T-helper 1 cell treated with Interleukin-12 subunit alpha and Interleukin-12 subunit beta and Interleukin-4 antibody, amounts not matched to agents 30 μg/mL and 1 μg/mL, for 36 hours (primary cell): ENCODE measurements at regions not wholly inside any gene's neighbourhood (a gene's known extent, or its start where the extent isn't known, plus 50 kb on each side); places are given as distances from the start of the nearest gene placed in this dataset.

ENCODE experiments used
- H3K27ac Mint-ChIP-seq: one replicate; pipeline ENCODE4 v1.8.0; 2021; ENCODE audit warnings: mild to moderate bottlenecking, mixed read lengths
- H3K27me3 Mint-ChIP-seq: one replicate; pipeline ENCODE4 v1.8.0; 2021; ENCODE audit warnings: low read depth, mixed read lengths
- H3K36me3 Mint-ChIP-seq: one replicate; pipeline ENCODE4 v1.8.0; 2021; ENCODE audit warnings: low read depth, mixed read lengths
- H3K4me1 Mint-ChIP-seq: one replicate; pipeline ENCODE4 v1.8.0; 2021; ENCODE audit warnings: low read depth, mixed read lengths
- H3K4me3 Mint-ChIP-seq: one replicate; pipeline ENCODE4 v1.8.0; 2021; ENCODE audit warnings: mild to moderate bottlenecking, moderate library complexity, mixed read lengths
- H3K9me3 Mint-ChIP-seq: one replicate; pipeline ENCODE4 v1.8.0; 2021; ENCODE audit warnings: mixed read lengths

GRCh38 chr17:71276079-71276478 lies 844.7 kb upstream of the SOX9 start:
- Mint-ChIP-seq H3K4me3 (no peak overlapping the region), H3K27me3 (no peaks in the 10 kb centered on the region), H3K4me1 (no peaks in the 10 kb centered on the region), H3K9me3 (peaks cover 20% of the 10 kb centered on the region), H3K27ac (no peak overlapping the region), H3K36me3 (no peaks in the 10 kb centered on the region)

GRCh38 chr17:71283486-71283885 lies 837.3 kb upstream of the SOX9 start:
- H3K4me1 Mint-ChIP-seq: no peaks in the 10 kb centered on the region
- H3K27ac Mint-ChIP-seq: no peak overlapping the region
- H3K9me3 Mint-ChIP-seq: peaks cover 14% of the 10 kb centered on the region
- no peak overlapping the region for H3K4me3 Mint-ChIP-seq
- no peaks in the 10 kb centered on the region for H3K27me3 Mint-ChIP-seq
- H3K36me3 Mint-ChIP-seq: no peaks in the 10 kb centered on the region

- Mint-ChIP-seq H3K27me3 (no peaks in the 10 kb centered on the region), H3K9me3 (peaks cover 14% of the 10 kb centered on the region), H3K36me3 (no peaks in the 10 kb centered on the region), H3K27ac (no peak overlapping the region), H3K4me1 (no peaks in the 10 kb centered on the region), H3K4me3 (no peak overlapping the region)
Measured at GRCh38 chr17:71284032-71284755, 836.6 kb upstream of the SOX9 start.

- Mint-ChIP-seq H3K4me3 (no peak overlapping the region), H3K36me3 (no peaks in the 10 kb centered on the region), H3K27ac (no peak overlapping the region), H3K9me3 (peaks cover 14% of the 10 kb centered on the region), H3K4me1 (no peaks in the 10 kb centered on the region), H3K27me3 (no peaks in the 10 kb centered on the region)
Measured at GRCh38 chr17:71286625-71287024, 834.2 kb upstream of the SOX9 start.

GRCh38 chr17:71287071-71287823 lies 833.6 kb upstream of the SOX9 start:
- Mint-ChIP-seq H3K27ac (no peak overlapping the region), H3K27me3 (no peaks in the 10 kb centered on the region), H3K9me3 (peaks cover 14% of the 10 kb centered on the region), H3K4me3 (no peak overlapping the region), H3K4me1 (no peaks in the 10 kb centered on the region), H3K36me3 (no peaks in the 10 kb centered on the region)

- no peak overlapping the region for H3K4me3 Mint-ChIP-seq
- H3K27ac Mint-ChIP-seq: no peak overlapping the region
- peaks cover 16% of the 10 kb centered on the region for H3K9me3 Mint-ChIP-seq
- H3K27me3 Mint-ChIP-seq: no peaks in the 10 kb centered on the region
- no peaks in the 10 kb centered on the region for H3K4me1 Mint-ChIP-seq
- H3K36me3 Mint-ChIP-seq: no peaks in the 10 kb centered on the region
Measured at GRCh38 chr17:71292006-71292405, 828.8 kb upstream of the SOX9 start.

- Mint-ChIP-seq H3K27me3 (no peaks in the 10 kb centered on the region), H3K27ac (no peak overlapping the region), H3K9me3 (peaks cover 7% of the 10 kb centered on the region), H3K36me3 (no peaks in the 10 kb centered on the region), H3K4me1 (no peaks in the 10 kb centered on the region), H3K4me3 (no peak overlapping the region)
Measured at GRCh38 chr17:71296005-71296404, 824.8 kb upstream of the SOX9 start.

GRCh38 chr17:71301063-71301462 lies 819.8 kb upstream of the SOX9 start:
- Mint-ChIP-seq H3K9me3 (peaks cover 19% of the 10 kb centered on the region), H3K4me3 (no peak overlapping the region), H3K36me3 (no peaks in the 10 kb centered on the region), H3K27ac (no peak overlapping the region), H3K4me1 (no peaks in the 10 kb centered on the region), H3K27me3 (no peaks in the 10 kb centered on the region)

- no peaks in the 10 kb centered on the region for H3K4me1 Mint-ChIP-seq
- H3K4me3 Mint-ChIP-seq: no peak overlapping the region
Measured at GRCh38 chr17:71302721-71303549, 817.9 kb upstream of the SOX9 start.

GRCh38 chr17:71304498-71305158 lies 816.2 kb upstream of the SOX9 start:
- Mint-ChIP-seq H3K4me3 (no peak overlapping the region), H3K27ac (no peak overlapping the region), H3K27me3 (no peaks in the 10 kb centered on the region), H3K4me1 (no peaks in the 10 kb centered on the region), H3K9me3 (peaks cover 37% of the 10 kb centered on the region), H3K36me3 (no peaks in the 10 kb centered on the region)

More at GRCh38 chr17:71302721-71303549, 817.9 kb upstream of the SOX9 start:
- Mint-ChIP-seq H3K9me3 (peaks cover 31% of the 10 kb centered on the region), H3K27ac (no peak overlapping the region), H3K27me3 (no peaks in the 10 kb centered on the region), H3K36me3 (no peaks in the 10 kb centered on the region)

- no peaks in the 10 kb centered on the region for H3K36me3 Mint-ChIP-seq
- H3K4me1 Mint-ChIP-seq: no peaks in the 10 kb centered on the region
- H3K4me3 Mint-ChIP-seq: no peak overlapping the region
- H3K27me3 Mint-ChIP-seq: no peaks in the 10 kb centered on the region
- H3K9me3 Mint-ChIP-seq: peaks cover 13% of the 10 kb centered on the region
- no peak overlapping the region for H3K27ac Mint-ChIP-seq
Measured at GRCh38 chr17:71313866-71314265, 807.0 kb upstream of the SOX9 start.

GRCh38 chr17:71315568-71315967 lies 805.3 kb upstream of the SOX9 start:
- Mint-ChIP-seq H3K9me3 (peaks cover 11% of the 10 kb centered on the region), H3K27me3 (no peaks in the 10 kb centered on the region), H3K4me3 (no peak overlapping the region), H3K4me1 (no peaks in the 10 kb centered on the region), H3K27ac (no peak overlapping the region), H3K36me3 (no peaks in the 10 kb centered on the region)

GRCh38 chr17:71316176-71316897 lies 804.5 kb upstream of the SOX9 start:
- Mint-ChIP-seq H3K36me3 (no peaks in the 10 kb centered on the region), H3K4me1 (no peaks in the 10 kb centered on the region), H3K27ac (no peak overlapping the region), H3K27me3 (no peaks in the 10 kb centered on the region), H3K4me3 (no peak overlapping the region), H3K9me3 (peaks cover 14% of the 10 kb centered on the region)
